ENCODE measurements at regions not wholly inside any gene's neighbourhood (a gene's known extent, or its start where the extent isn't known, plus 50 kb on each side); places are given as distances from the start of the nearest gene placed in this dataset.

DNA sequence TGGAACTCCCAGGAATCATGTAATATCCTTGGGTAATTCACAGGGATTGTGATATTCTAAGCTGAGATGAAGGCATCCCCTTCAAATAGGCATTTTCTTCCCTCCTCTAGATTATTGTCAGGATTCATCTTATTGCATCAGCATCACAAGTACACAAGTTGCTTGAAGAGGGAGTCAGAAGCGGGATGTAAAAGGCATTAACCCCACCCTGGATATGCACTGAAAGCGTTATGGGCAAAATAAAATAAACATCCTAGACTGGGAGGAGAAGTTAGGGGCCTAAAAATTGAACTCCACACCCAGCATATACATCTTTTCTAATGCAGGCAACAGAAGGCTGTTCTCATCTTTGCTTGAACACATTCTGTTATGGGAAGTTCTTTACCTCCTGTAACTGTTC lies 381.2 kb downstream of the SETD4 start:
- no peak for TF ChIP-seq EZH2 (conservative IDR thresholded peaks at IDR 0.05; ENCODE audit: low read depth, low read length)
- TF ChIP-seq NFE2 (CRISPR knock-in tag; IDR thresholded peaks at IDR 0.05): no peak
- no peak for TF ChIP-seq CTCF (CRISPR knock-in tag; IDR thresholded peaks at IDR 0.05)
- TF ChIP-seq FOXO4 (CRISPR knock-in tag; conservative IDR thresholded peaks at IDR 0.05): no peak
- no peak for TF ChIP-seq CERS6 (CRISPR knock-in tag; IDR thresholded peaks at IDR 0.05)
- TF ChIP-seq KAT2B (IDR thresholded peaks at IDR 0.05; ENCODE audit: borderline replicate concordance, low read depth, low read length): no peak
- no peak for TF ChIP-seq SRSF1 (optimal IDR thresholded peaks at IDR 0.05; ENCODE audit: low read depth, low read length)
- no peak for TF ChIP-seq BHLHE40 (IDR thresholded peaks at IDR 0.05; ENCODE audit: low read length)
- TF ChIP-seq ZFP36 (IDR thresholded peaks at IDR 0.05; ENCODE audit: borderline replicate concordance, low read depth, low read length, partially characterized antibody): no peak
- TF ChIP-seq ZNF773 (CRISPR knock-in tag; IDR thresholded peaks at IDR 0.05; ENCODE audit: borderline replicate concordance): no peak
- no peak for TF ChIP-seq TBL1XR1 (IDR thresholded peaks at IDR 0.05; ENCODE audit: borderline replicate concordance, low read length, partially characterized antibody)
- TF ChIP-seq KLF11 (CRISPR knock-in tag; IDR thresholded peaks at IDR 0.05): no peak
- TF ChIP-seq, protein P1, sequence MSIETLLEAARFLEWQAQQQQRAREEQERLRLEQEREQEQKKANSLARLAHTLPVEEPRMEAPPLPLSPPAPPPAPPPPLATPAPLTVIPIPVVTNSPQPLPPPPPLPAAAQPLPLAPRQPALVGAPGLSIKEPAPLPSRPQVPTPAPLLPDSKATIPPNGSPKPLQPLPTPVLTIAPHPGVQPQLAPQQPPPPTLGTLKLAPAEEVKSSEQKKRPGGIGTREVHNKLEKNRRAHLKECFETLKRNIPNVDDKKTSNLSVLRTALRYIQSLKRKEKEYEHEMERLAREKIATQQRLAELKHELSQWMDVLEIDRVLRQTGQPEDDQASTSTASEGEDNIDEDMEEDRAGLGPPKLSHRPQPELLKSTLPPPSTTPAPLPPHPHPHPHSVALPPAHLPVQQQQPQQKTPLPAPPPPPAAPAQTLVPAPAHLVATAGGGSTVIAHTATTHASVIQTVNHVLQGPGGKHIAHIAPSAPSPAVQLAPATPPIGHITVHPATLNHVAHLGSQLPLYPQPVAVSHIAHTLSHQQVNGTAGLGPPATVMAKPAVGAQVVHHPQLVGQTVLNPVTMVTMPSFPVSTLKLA (IDR thresholded peaks at IDR 0.05): no peak

Measured in HepG2 (cell line).